ENCODE measurements at regions not wholly inside any gene's neighbourhood (a gene's known extent, or its start where the extent isn't known, plus 50 kb on each side); places are given as distances from the start of the nearest gene placed in this dataset.

GRCh38 chr4:20506827-20507226, 193.4 kb upstream of the PACRGL start:
- no peak overlapping the region for H3K9ac ChIP-seq (ENCODE audit: low read length)
- no peaks in the 10 kb centered on the region for H3K9me3 ChIP-seq (ENCODE audit: control insufficient read depth, low read length)
- no peaks in the 10 kb centered on the region for H3K4me1 ChIP-seq (ENCODE audit: control insufficient read depth, insufficient read depth, low read length)
- no peaks in the 10 kb centered on the region for H3K27me3 ChIP-seq (ENCODE audit: control insufficient read depth, insufficient read depth, low read length)
- no peak overlapping the region for H3K4me3 ChIP-seq (ENCODE audit: low read length)
- no peaks in the 10 kb centered on the region for H3K36me3 ChIP-seq (ENCODE audit: control insufficient read depth, insufficient read depth, low read length)

DNA sequence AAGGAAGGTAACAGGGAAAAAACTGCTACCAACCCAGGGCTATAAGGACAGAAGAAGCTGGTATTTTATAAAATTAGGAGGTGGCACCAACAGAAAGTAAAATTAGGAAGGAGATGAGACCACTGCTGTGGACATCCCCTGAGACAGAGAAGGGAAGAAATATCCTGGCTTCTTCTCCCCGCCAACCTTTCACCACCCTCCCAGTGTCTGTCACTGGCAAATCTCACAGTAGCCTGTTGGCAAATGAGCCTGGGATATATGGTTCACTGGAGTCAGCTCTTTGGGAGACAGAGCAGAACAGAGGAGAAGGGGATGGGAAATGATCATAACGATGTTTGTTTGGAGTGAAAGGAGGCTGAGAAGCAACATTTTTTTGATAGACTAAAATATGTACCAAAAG, 190.9 kb upstream of the PACRGL start:
- Histone ChIP-seq H3K9me3 (ENCODE audit: control insufficient read depth, low read length) (no peaks in the 10 kb centered on the region), H3K4me1 (ENCODE audit: control insufficient read depth, insufficient read depth, low read length) (no peaks in the 10 kb centered on the region), H3K36me3 (ENCODE audit: control insufficient read depth, insufficient read depth, low read length) (no peaks in the 10 kb centered on the region), H3K9ac (ENCODE audit: low read length) (no peak overlapping the region), H3K4me3 (ENCODE audit: low read length) (no peak overlapping the region), H3K27me3 (ENCODE audit: control insufficient read depth, insufficient read depth, low read length) (no peaks in the 10 kb centered on the region)

- H3K4me3 ChIP-seq (ENCODE audit: low read length), result no peak overlapping the region
- H3K36me3 ChIP-seq (ENCODE audit: control insufficient read depth, insufficient read depth, low read length), result no peaks in the 10 kb centered on the region
- no peaks in the 10 kb centered on the region for H3K4me1 ChIP-seq (ENCODE audit: control insufficient read depth, insufficient read depth, low read length)
- H3K27me3 ChIP-seq (ENCODE audit: control insufficient read depth, insufficient read depth, low read length), result no peaks in the 10 kb centered on the region
- H3K9ac ChIP-seq (ENCODE audit: low read length), result no peak overlapping the region
- H3K9me3 ChIP-seq (ENCODE audit: control insufficient read depth, low read length), result no peaks in the 10 kb centered on the region
Observed at GRCh38 chr4:20512033-20512792, 188.0 kb upstream of the PACRGL start.

GRCh38 chr4:20512985-20513384, 187.3 kb upstream of the PACRGL start:
- H3K4me3 ChIP-seq (ENCODE audit: low read length), result no peak overlapping the region
- H3K27me3 ChIP-seq (ENCODE audit: control insufficient read depth, insufficient read depth, low read length), result no peaks in the 10 kb centered on the region
- no peaks in the 10 kb centered on the region for H3K4me1 ChIP-seq (ENCODE audit: control insufficient read depth, insufficient read depth, low read length)
- no peak overlapping the region for H3K9ac ChIP-seq (ENCODE audit: low read length)
- no peaks in the 10 kb centered on the region for H3K9me3 ChIP-seq (ENCODE audit: control insufficient read depth, low read length)
- no peaks in the 10 kb centered on the region for H3K36me3 ChIP-seq (ENCODE audit: control insufficient read depth, insufficient read depth, low read length)

- no peaks in the 10 kb centered on the region for H3K4me1 ChIP-seq (ENCODE audit: control insufficient read depth, insufficient read depth, low read length)
Observed at GRCh38 chr4:20520901-20521300, 179.4 kb upstream of the PACRGL start.

GRCh38 chr4:20528508-20528907, 171.8 kb upstream of the PACRGL start:
- Histone ChIP-seq H3K9ac (ENCODE audit: low read length) (no peak overlapping the region), H3K4me1 (ENCODE audit: control insufficient read depth, insufficient read depth, low read length) (no peaks in the 10 kb centered on the region), H3K36me3 (ENCODE audit: control insufficient read depth, insufficient read depth, low read length) (no peaks in the 10 kb centered on the region), H3K9me3 (ENCODE audit: control insufficient read depth, low read length) (no peaks in the 10 kb centered on the region), H3K4me3 (ENCODE audit: low read length) (no peak overlapping the region), H3K27me3 (ENCODE audit: control insufficient read depth, insufficient read depth, low read length) (no peaks in the 10 kb centered on the region)

More at GRCh38 chr4:20520901-20521300, 179.4 kb upstream of the PACRGL start:
- H3K36me3 ChIP-seq (ENCODE audit: control insufficient read depth, insufficient read depth, low read length), result no peaks in the 10 kb centered on the region
- no peaks in the 10 kb centered on the region for H3K27me3 ChIP-seq (ENCODE audit: control insufficient read depth, insufficient read depth, low read length)
- H3K9ac ChIP-seq (ENCODE audit: low read length), result no peak overlapping the region
- H3K4me3 ChIP-seq (ENCODE audit: low read length), result no peak overlapping the region
- H3K9me3 ChIP-seq (ENCODE audit: control insufficient read depth, low read length), result no peaks in the 10 kb centered on the region

DNA sequence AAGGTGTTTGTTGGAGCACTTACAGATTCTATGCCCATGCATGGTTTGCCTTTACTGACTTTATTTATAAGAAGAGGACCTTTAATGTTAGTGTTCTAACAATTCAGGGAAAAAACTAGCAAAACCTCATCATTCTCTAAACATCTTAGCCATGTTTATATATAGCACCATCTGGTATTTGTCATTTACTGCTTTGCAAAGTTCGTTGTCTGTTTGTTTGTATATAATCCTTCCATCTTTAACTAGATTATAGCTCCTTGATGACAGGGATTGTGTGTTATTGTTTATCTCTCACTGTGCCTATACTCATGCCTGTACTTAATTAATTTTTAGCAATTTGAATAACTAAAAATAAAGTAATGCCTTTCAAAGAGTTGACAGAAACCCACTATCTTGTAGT, 170.6 kb upstream of the PACRGL start:
- Histone ChIP-seq H3K4me1 (ENCODE audit: control insufficient read depth, insufficient read depth, low read length) (no peaks in the 10 kb centered on the region), H3K27me3 (ENCODE audit: control insufficient read depth, insufficient read depth, low read length) (no peaks in the 10 kb centered on the region), H3K9me3 (ENCODE audit: control insufficient read depth, low read length) (no peaks in the 10 kb centered on the region), H3K9ac (ENCODE audit: low read length) (no peak overlapping the region), H3K36me3 (ENCODE audit: control insufficient read depth, insufficient read depth, low read length) (no peaks in the 10 kb centered on the region), H3K4me3 (ENCODE audit: low read length) (no peak overlapping the region)

GRCh38 chr4:20532116-20532790, 168.0 kb upstream of the PACRGL start:
- Histone ChIP-seq H3K36me3 (ENCODE audit: control insufficient read depth, insufficient read depth, low read length) (no peaks in the 10 kb centered on the region), H3K4me3 (ENCODE audit: low read length) (no peak overlapping the region), H3K9me3 (ENCODE audit: control insufficient read depth, low read length) (no peaks in the 10 kb centered on the region), H3K27me3 (ENCODE audit: control insufficient read depth, insufficient read depth, low read length) (no peaks in the 10 kb centered on the region), H3K4me1 (ENCODE audit: control insufficient read depth, insufficient read depth, low read length) (no peaks in the 10 kb centered on the region), H3K9ac (ENCODE audit: low read length) (no peak overlapping the region)

- H3K27me3 ChIP-seq (ENCODE audit: control insufficient read depth, insufficient read depth, low read length), result no peaks in the 10 kb centered on the region
- H3K9me3 ChIP-seq (ENCODE audit: control insufficient read depth, low read length), result no peaks in the 10 kb centered on the region
- no peaks in the 10 kb centered on the region for H3K36me3 ChIP-seq (ENCODE audit: control insufficient read depth, insufficient read depth, low read length)
- H3K9ac ChIP-seq (ENCODE audit: low read length), result no peak overlapping the region
- H3K4me3 ChIP-seq (ENCODE audit: low read length), result no peak overlapping the region
- no peaks in the 10 kb centered on the region for H3K4me1 ChIP-seq (ENCODE audit: control insufficient read depth, insufficient read depth, low read length)
Observed at GRCh38 chr4:20532871-20533870, 167.1 kb upstream of the PACRGL start.

GRCh38 chr4:20538905-20539304, 161.4 kb upstream of the PACRGL start:
- no peaks in the 10 kb centered on the region for H3K4me1 ChIP-seq (ENCODE audit: control insufficient read depth, insufficient read depth, low read length)
- no peaks in the 10 kb centered on the region for H3K36me3 ChIP-seq (ENCODE audit: control insufficient read depth, insufficient read depth, low read length)
- H3K4me3 ChIP-seq (ENCODE audit: low read length), result no peak overlapping the region
- no peak overlapping the region for H3K9ac ChIP-seq (ENCODE audit: low read length)
- no peaks in the 10 kb centered on the region for H3K9me3 ChIP-seq (ENCODE audit: control insufficient read depth, low read length)
- H3K27me3 ChIP-seq (ENCODE audit: control insufficient read depth, insufficient read depth, low read length), result no peaks in the 10 kb centered on the region

GRCh38 chr4:20543131-20543530, 157.1 kb upstream of the PACRGL start:
- H3K4me3 ChIP-seq (ENCODE audit: low read length), result no peak overlapping the region
- H3K9me3 ChIP-seq (ENCODE audit: control insufficient read depth, low read length), result no peaks in the 10 kb centered on the region
- no peak overlapping the region for H3K9ac ChIP-seq (ENCODE audit: low read length)
- H3K27me3 ChIP-seq (ENCODE audit: control insufficient read depth, insufficient read depth, low read length), result no peaks in the 10 kb centered on the region
- no peaks in the 10 kb centered on the region for H3K36me3 ChIP-seq (ENCODE audit: control insufficient read depth, insufficient read depth, low read length)
- no peaks in the 10 kb centered on the region for H3K4me1 ChIP-seq (ENCODE audit: control insufficient read depth, insufficient read depth, low read length)

DNA sequence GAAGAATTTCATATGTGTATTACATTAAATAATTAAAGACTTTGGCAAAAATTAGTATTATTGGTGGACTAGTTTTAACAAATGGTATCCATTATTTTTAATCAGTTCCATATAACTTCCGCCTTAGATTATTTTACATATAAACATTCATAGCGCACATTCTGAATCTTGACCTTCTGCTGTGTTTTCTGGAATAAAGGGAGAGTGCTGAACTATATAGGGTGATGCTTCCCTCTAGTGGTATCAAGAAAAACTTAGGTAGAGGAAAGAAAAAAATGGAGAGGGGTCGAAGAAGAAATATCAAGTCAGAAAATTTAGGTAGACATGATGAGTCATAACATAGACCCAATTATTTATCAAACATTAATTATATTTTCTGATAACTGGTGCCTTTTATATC, 155.6 kb upstream of the PACRGL start:
- H3K36me3 ChIP-seq (ENCODE audit: control insufficient read depth, insufficient read depth, low read length), result no peaks in the 10 kb centered on the region
- no peaks in the 10 kb centered on the region for H3K27me3 ChIP-seq (ENCODE audit: control insufficient read depth, insufficient read depth, low read length)
- H3K4me3 ChIP-seq (ENCODE audit: low read length), result no peak overlapping the region
- H3K9me3 ChIP-seq (ENCODE audit: control insufficient read depth, low read length), result no peaks in the 10 kb centered on the region
- H3K9ac ChIP-seq (ENCODE audit: low read length), result no peak overlapping the region
- no peaks in the 10 kb centered on the region for H3K4me1 ChIP-seq (ENCODE audit: control insufficient read depth, insufficient read depth, low read length)

Data from mucosa of stomach (tissue), 1 donor.